GM06990 (cell line): ENCODE measurements at regions not wholly inside any gene's neighbourhood (a gene's known extent, or its start where the extent isn't known, plus 50 kb on each side); places are given as distances from the start of the nearest gene placed in this dataset.

Experiments
- DNase-seq: peaks from one replicate; pipeline ENCODE4 v3.0.0-alpha.2; 2011; ENCODE audit not compliant: insufficient read length; ENCODE audit errors: extremely low read depth
- H3K27me3 ChIP-seq: replicated peaks from 2 replicates; pipeline ENCODE4 v1.6.0; 2011; ENCODE audit warnings: low read length; ENCODE audit not compliant: control insufficient read depth, insufficient read depth
- H3K36me3 ChIP-seq: 2 replicates; pipeline ENCODE4 v1.5.1; 2011; ENCODE audit warnings: low read length; ENCODE audit not compliant: control insufficient read depth, insufficient read depth
- H3K4me3 ChIP-seq: replicated peaks from 2 replicates; pipeline ENCODE4 v1.5.1; 2011; ENCODE audit warnings: low read depth, mild to moderate bottlenecking, control low read depth, low read length
- TF ChIP-seq, protein P1 (sequence below): IDR thresholded peaks from 2 replicates; pipeline ENCODE4 v1.5.1; 2011; ENCODE audit warnings: low read length, control low read depth, mild to moderate bottlenecking, inconsistent platforms; ENCODE audit not compliant: insufficient read depth, poor library complexity, severe bottlenecking

GRCh38 chr7:41633690-41634089 is 69.2 kb downstream of the INHBA start:
- Histone ChIP-seq H3K4me3 (no peak overlapping the region), H3K27me3 (no peaks in the 10 kb centered on the region), H3K36me3 (no peaks in the 10 kb centered on the region)
- TF ChIP-seq, protein P1, sequence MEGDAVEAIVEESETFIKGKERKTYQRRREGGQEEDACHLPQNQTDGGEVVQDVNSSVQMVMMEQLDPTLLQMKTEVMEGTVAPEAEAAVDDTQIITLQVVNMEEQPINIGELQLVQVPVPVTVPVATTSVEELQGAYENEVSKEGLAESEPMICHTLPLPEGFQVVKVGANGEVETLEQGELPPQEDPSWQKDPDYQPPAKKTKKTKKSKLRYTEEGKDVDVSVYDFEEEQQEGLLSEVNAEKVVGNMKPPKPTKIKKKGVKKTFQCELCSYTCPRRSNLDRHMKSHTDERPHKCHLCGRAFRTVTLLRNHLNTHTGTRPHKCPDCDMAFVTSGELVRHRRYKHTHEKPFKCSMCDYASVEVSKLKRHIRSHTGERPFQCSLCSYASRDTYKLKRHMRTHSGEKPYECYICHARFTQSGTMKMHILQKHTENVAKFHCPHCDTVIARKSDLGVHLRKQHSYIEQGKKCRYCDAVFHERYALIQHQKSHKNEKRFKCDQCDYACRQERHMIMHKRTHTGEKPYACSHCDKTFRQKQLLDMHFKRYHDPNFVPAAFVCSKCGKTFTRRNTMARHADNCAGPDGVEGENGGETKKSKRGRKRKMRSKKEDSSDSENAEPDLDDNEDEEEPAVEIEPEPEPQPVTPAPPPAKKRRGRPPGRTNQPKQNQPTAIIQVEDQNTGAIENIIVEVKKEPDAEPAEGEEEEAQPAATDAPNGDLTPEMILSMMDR: no peak
- DNase-seq: no peak

DNA sequence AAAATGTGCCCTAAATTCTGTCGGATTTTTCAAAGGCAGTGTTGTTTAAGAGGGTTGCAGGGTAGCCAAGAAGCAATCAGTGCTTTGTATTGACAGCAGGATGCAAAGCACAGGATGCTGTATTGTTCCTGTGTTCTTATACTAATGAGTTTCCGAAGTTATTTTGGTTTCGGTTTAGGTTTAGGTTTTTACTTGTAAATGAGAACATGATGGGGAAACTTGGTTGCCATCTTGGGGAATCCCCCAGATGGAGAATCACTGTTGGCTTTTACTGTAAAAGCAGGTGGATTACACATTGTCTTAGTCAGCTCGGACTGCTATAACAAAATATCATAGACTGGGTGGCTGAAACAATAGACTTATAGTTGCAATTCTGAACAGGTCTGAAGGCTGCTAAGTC is 72.1 kb downstream of the INHBA start:
- Histone ChIP-seq H3K36me3 (no peaks in the 10 kb centered on the region), H3K4me3 (no peak overlapping the region), H3K27me3 (no peaks in the 10 kb centered on the region)
- TF ChIP-seq, protein P1: no peak
- peak; percentile 9 for DNase-seq

GRCh38 chr7:41629711-41630111 is 73.2 kb downstream of the INHBA start:
- H3K27me3 ChIP-seq: no peaks in the 10 kb centered on the region
- no peak for DNase-seq
- no peak overlapping the region for H3K4me3 ChIP-seq
- TF ChIP-seq, protein P1: no peak
- H3K36me3 ChIP-seq: no peaks in the 10 kb centered on the region

DNA sequence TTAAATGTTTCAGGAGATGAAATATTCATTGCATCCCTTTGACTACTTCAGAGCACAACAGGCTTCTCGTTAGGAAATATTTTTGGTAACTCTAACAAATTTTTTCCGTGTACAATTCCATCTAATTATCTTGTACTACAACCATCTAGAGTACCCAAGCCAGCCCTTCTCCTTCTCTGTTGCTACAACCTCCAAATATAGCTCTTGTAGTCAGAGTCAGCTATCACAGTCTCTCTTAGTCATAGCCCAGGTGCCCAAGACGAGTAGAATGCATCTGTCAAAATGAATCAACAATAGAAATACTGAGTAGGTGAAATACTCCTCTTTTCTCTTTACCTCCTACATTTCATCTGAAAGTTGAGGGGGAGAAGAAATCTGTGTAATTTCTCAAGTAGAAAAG is 74.0 kb downstream of the INHBA start:
- Histone ChIP-seq H3K4me3 (no peak overlapping the region), H3K36me3 (no peaks in the 10 kb centered on the region), H3K27me3 (no peaks in the 10 kb centered on the region)
- no peak for DNase-seq
- TF ChIP-seq, protein P1: no peak

- H3K4me3 ChIP-seq: no peak overlapping the region
- H3K27me3 ChIP-seq: no peaks in the 10 kb centered on the region
- TF ChIP-seq, protein P1: no peak
- DNase-seq: no peak
- H3K36me3 ChIP-seq: no peaks in the 10 kb centered on the region
Measured at GRCh38 chr7:41627645-41628298, 75.1 kb downstream of the INHBA start.

GRCh38 chr7:41624818-41625217 is 78.1 kb downstream of the INHBA start:
- Histone ChIP-seq H3K4me3 (no peak overlapping the region), H3K36me3 (no peaks in the 10 kb centered on the region), H3K27me3 (no peaks in the 10 kb centered on the region)
- TF ChIP-seq, protein P1: no peak
- DNase-seq: no peak
